Central memory CD8-positive, alpha-beta T cell (primary cell): ENCODE measurements at regions not wholly inside any gene's neighbourhood (a gene's known extent, or its start where the extent isn't known, plus 50 kb on each side); places are given as distances from the start of the nearest gene placed in this dataset.
"Not testable (repeated sequence)": the region's sequence is repeated elsewhere in the genome, so short reads cannot be mapped to it uniquely, and the experiment has no call there.

ENCODE experiments used
- ATAC-seq: fragments of 150-1000 bp; cut with Tn5 transposase; replicated peaks from 2 replicates; pipeline ENCODE4 v1.10.0; 2022; ENCODE audit warnings: mild to moderate bottlenecking, moderate FRiP score, moderate number of reproducible peaks; ENCODE audit not compliant: poor library complexity, severe bottlenecking; ENCODE audit errors: extremely low read depth
- DNase-seq, 2 donors: peaks; one replicate each; pipeline ENCODE4 v3.0.0; 2021; ENCODE audit warnings: low spot score in 2 of 2
- H3K27ac Mint-ChIP-seq: one replicate; pipeline ENCODE4 v1.8.0; 2022; ENCODE audit warnings: low read depth, mild to moderate bottlenecking, moderate library complexity, mixed read lengths
- H3K27me3 Mint-ChIP-seq: one replicate; pipeline ENCODE4 v1.8.0; 2022; ENCODE audit warnings: mixed read lengths
- H3K36me3 Mint-ChIP-seq: one replicate; pipeline ENCODE4 v1.8.0; 2022; ENCODE audit warnings: mild to moderate bottlenecking, moderate library complexity, mixed read lengths; ENCODE audit not compliant: insufficient read depth
- H3K4me1 Mint-ChIP-seq: one replicate; pipeline ENCODE4 v1.8.0; 2022; ENCODE audit warnings: mixed read lengths
- H3K4me3 Mint-ChIP-seq: one replicate; pipeline ENCODE4 v1.8.0; 2022; ENCODE audit warnings: mild to moderate bottlenecking, moderate library complexity, mixed read lengths
- H3K9me3 Mint-ChIP-seq: one replicate; pipeline ENCODE4 v1.8.0; 2022; ENCODE audit warnings: mixed read lengths

- Mint-ChIP-seq H3K36me3 (peaks cover 1% of the 10 kb centered on the region), H3K4me1 (no peaks in the 10 kb centered on the region), H3K27ac (no peak overlapping the region), H3K9me3 (peaks cover 43% of the 10 kb centered on the region), H3K4me3 (no peak overlapping the region), H3K27me3 (no peaks in the 10 kb centered on the region)
- ATAC-seq, result no peak
- DNase-seq, result no peak
Observed at GRCh38 chr2:77642339-77642738, 120.2 kb upstream of the LRRTM4 start.

- Mint-ChIP-seq H3K27ac (no peak overlapping the region), H3K4me3 (no peak overlapping the region), H3K9me3 (peaks cover 15% of the 10 kb centered on the region), H3K36me3 (peaks cover 1% of the 10 kb centered on the region), H3K27me3 (no peaks in the 10 kb centered on the region), H3K4me1 (no peaks in the 10 kb centered on the region)
- DNase-seq (no peak), ATAC-seq (no peak)
Observed at GRCh38 chr2:77649856-77650255, 127.7 kb upstream of the LRRTM4 start.

- Mint-ChIP-seq H3K4me1 (no peaks in the 10 kb centered on the region), H3K4me3 (no peak overlapping the region), H3K36me3 (no peaks in the 10 kb centered on the region), H3K27ac (no peak overlapping the region), H3K27me3 (no peaks in the 10 kb centered on the region), H3K9me3 (peaks cover 20% of the 10 kb centered on the region)
- ATAC-seq, result no peak
- no peak for DNase-seq
Observed at GRCh38 chr2:77652499-77652898, 130.3 kb upstream of the LRRTM4 start.

- H3K36me3 Mint-ChIP-seq, result no peaks in the 10 kb centered on the region
- H3K4me3 Mint-ChIP-seq, result no peak overlapping the region
- H3K4me1 Mint-ChIP-seq, result no peaks in the 10 kb centered on the region
- peaks cover 6% of the 10 kb centered on the region for H3K9me3 Mint-ChIP-seq
- no peak overlapping the region for H3K27ac Mint-ChIP-seq
- ATAC-seq, result no peak
- no peaks in the 10 kb centered on the region for H3K27me3 Mint-ChIP-seq
- DNase-seq, result no peak
Observed at GRCh38 chr2:77664491-77664890, 142.3 kb upstream of the LRRTM4 start.

GRCh38 chr2:77666251-77666980, 144.2 kb upstream of the LRRTM4 start:
- no peaks in the 10 kb centered on the region for H3K36me3 Mint-ChIP-seq
- H3K27ac Mint-ChIP-seq, result no peak overlapping the region
- no peaks in the 10 kb centered on the region for H3K27me3 Mint-ChIP-seq
- no peak for ATAC-seq
- H3K4me3 Mint-ChIP-seq, result no peak overlapping the region
- H3K4me1 Mint-ChIP-seq, result no peaks in the 10 kb centered on the region
- H3K9me3 Mint-ChIP-seq, result peaks cover 6% of the 10 kb centered on the region
- DNase-seq, result no peak

GRCh38 chr2:77684543-77685319, 162.6 kb upstream of the LRRTM4 start:
- not testable (repeated sequence) for H3K36me3 Mint-ChIP-seq, ATAC-seq, H3K9me3 Mint-ChIP-seq, H3K27me3 Mint-ChIP-seq, DNase-seq, H3K4me3 Mint-ChIP-seq, H3K27ac Mint-ChIP-seq, H3K4me1 Mint-ChIP-seq

- no peak for DNase-seq
- Mint-ChIP-seq H3K36me3 (no peaks in the 10 kb centered on the region), H3K4me1 (no peaks in the 10 kb centered on the region), H3K27ac (no peak overlapping the region), H3K4me3 (no peak overlapping the region), H3K27me3 (no peaks in the 10 kb centered on the region), H3K9me3 (peaks cover 4% of the 10 kb centered on the region)
- ATAC-seq, result no peak
Observed at GRCh38 chr2:77712601-77713000, 190.4 kb upstream of the LRRTM4 start.

GRCh38 chr2:77713412-77713811, 191.2 kb upstream of the LRRTM4 start:
- ATAC-seq (no peak), DNase-seq (no peak)
- peaks cover 4% of the 10 kb centered on the region for H3K9me3 Mint-ChIP-seq
- no peaks in the 10 kb centered on the region for H3K27me3 Mint-ChIP-seq
- H3K36me3 Mint-ChIP-seq, result no peaks in the 10 kb centered on the region
- H3K27ac Mint-ChIP-seq, result no peak overlapping the region
- no peaks in the 10 kb centered on the region for H3K4me1 Mint-ChIP-seq
- no peak overlapping the region for H3K4me3 Mint-ChIP-seq

GRCh38 chr2:77720115-77720514, 197.9 kb upstream of the LRRTM4 start:
- no peak for ATAC-seq
- H3K27ac Mint-ChIP-seq, result no peak overlapping the region
- H3K27me3 Mint-ChIP-seq, result no peaks in the 10 kb centered on the region
- H3K4me3 Mint-ChIP-seq, result no peak overlapping the region
- peaks cover 16% of the 10 kb centered on the region for H3K9me3 Mint-ChIP-seq
- peaks cover 2% of the 10 kb centered on the region for H3K36me3 Mint-ChIP-seq
- DNase-seq, result no peak
- H3K4me1 Mint-ChIP-seq, result no peaks in the 10 kb centered on the region

GRCh38 chr2:77721593-77721992, 199.4 kb upstream of the LRRTM4 start:
- Mint-ChIP-seq H3K4me3 (no peak overlapping the region), H3K27ac (no peak overlapping the region), H3K4me1 (no peaks in the 10 kb centered on the region), H3K36me3 (peaks cover 2% of the 10 kb centered on the region), H3K27me3 (no peaks in the 10 kb centered on the region), H3K9me3 (peaks cover 16% of the 10 kb centered on the region)
- DNase-seq, result no peak
- no peak for ATAC-seq

- Mint-ChIP-seq H3K9me3 (peaks cover 10% of the 10 kb centered on the region), H3K4me1 (no peaks in the 10 kb centered on the region), H3K27me3 (no peaks in the 10 kb centered on the region), H3K4me3 (no peak overlapping the region), H3K27ac (no peak overlapping the region), H3K36me3 (peaks cover 1% of the 10 kb centered on the region)
- DNase-seq (no peak), ATAC-seq (no peak)
Observed at GRCh38 chr2:77725045-77725444, 202.9 kb upstream of the LRRTM4 start.

- not testable (repeated sequence) for H3K4me3 Mint-ChIP-seq, H3K4me1 Mint-ChIP-seq, H3K36me3 Mint-ChIP-seq, DNase-seq, H3K27ac Mint-ChIP-seq, ATAC-seq, H3K27me3 Mint-ChIP-seq
- peaks cover 22% of the 10 kb centered on the region for H3K9me3 Mint-ChIP-seq
Observed at GRCh38 chr2:77734662-77735340, 212.6 kb upstream of the LRRTM4 start.

GRCh38 chr2:77737236-77737635, 215.1 kb upstream of the LRRTM4 start:
- DNase-seq, result no peak
- Mint-ChIP-seq H3K4me1 (no peaks in the 10 kb centered on the region), H3K27ac (no peak overlapping the region), H3K36me3 (no peaks in the 10 kb centered on the region), H3K27me3 (no peaks in the 10 kb centered on the region), H3K9me3 (peaks cover 13% of the 10 kb centered on the region), H3K4me3 (no peak overlapping the region)
- ATAC-seq, result no peak
